GM12878 (cell line): ENCODE measurements at regions not wholly inside any gene's neighbourhood (a gene's known extent, or its start where the extent isn't known, plus 50 kb on each side); places are given as distances from the start of the nearest gene placed in this dataset.

Experiments
- ATAC-seq: fragments of 200-7000 bp; cut with Tn5 transposase; 3 replicates; pipeline ENCODE4 v1.9.1; 2020; ENCODE audit warnings: mild to moderate bottlenecking, moderate library complexity
- BruUV-seq: library from RNA; stranded (reverse); fragments of 400-500 nt; replicated peaks from 2 replicates; lab custom pipeline; 2021; lab: Mats Ljungman, UMichigan
- CTCF ChIA-PET: fragments of 300-600 bp; sonication (Branson Sonifier 250); formaldehyde crosslinking; extraction: SDS; loops from one replicate; lab custom pipeline; 2021; ENCODE audit warnings: inconsistent platforms; lab: Yijun Ruan, JAX
- POLR2A ChIA-PET: fragments of 350-600 bp; formaldehyde crosslinking; extraction: SDS; loops from one replicate; lab custom pipeline; 2021; ENCODE audit warnings: inconsistent platforms; lab: Charles Lee
- RAD21 ChIA-PET: fragments of 300-600 bp; sonication (Branson Sonifier 250); formaldehyde crosslinking; loops from one replicate; lab custom pipeline; 2023; ENCODE audit warnings: antibody characterized with exemption; ENCODE audit not compliant: unreplicated experiment; lab: Charles Lee
- SMC1A ChIA-PET: fragments of 300-600 bp; sonication (Branson Sonifier 250); formaldehyde crosslinking; loops from one replicate; lab custom pipeline; 2023; ENCODE audit not compliant: unreplicated experiment, uncharacterized antibody; lab: Charles Lee
- DNase-seq: peaks from one replicate; pipeline ENCODE4 v3.0.0-alpha.2; 2011; ENCODE audit warnings: low read depth, low spot score
- FAIRE-seq: peaks from 3 replicates; lab custom pipeline; 2011; peaks lifted over from hg19 to GRCh38; lab: Jason Lieb, UNC
- H2AFZ ChIP-seq: 2 replicates; pipeline ENCODE4 v1.6.0; 2011; ENCODE audit warnings: low read depth, low read length, control low read depth; ENCODE audit not compliant: control insufficient read depth
- H3K27ac ChIP-seq: 2 replicates; pipeline ENCODE4 v1.5.1; 2011; ENCODE audit warnings: control low read depth; ENCODE audit not compliant: control insufficient read depth, insufficient read depth
- H3K27me3 ChIP-seq, 2 experiments: replicated peaks in 1 of 2; 2 replicates each; pipeline versions ENCODE4 v1.6.0 to v1.6.1; 2011; ENCODE audit warnings: low read length in 1 of 2; ENCODE audit not compliant: control insufficient read depth in 2 of 2, insufficient read depth in 2 of 2
- H3K36me3 ChIP-seq, 2 experiments: 2 replicates each; pipeline ENCODE4 v1.5.1; 2011; ENCODE audit warnings: low read length in 1 of 2; ENCODE audit not compliant: control insufficient read depth in 2 of 2, insufficient read depth in 2 of 2
- H3K4me1 ChIP-seq: 2 replicates; pipeline ENCODE4 v1.6.1; 2011; ENCODE audit warnings: mild to moderate bottlenecking, low read length, moderate library complexity, mixed read lengths; ENCODE audit not compliant: control insufficient read depth, insufficient read depth
- H3K4me2 ChIP-seq: 2 replicates; pipeline ENCODE4 v1.6.0; 2011; ENCODE audit warnings: control low read depth; ENCODE audit not compliant: control insufficient read depth, insufficient read depth
- H3K4me3 ChIP-seq: fragments of 200-600 bp; sonication (generic); 2 replicates; pipeline ENCODE4 v1.5.1; 2016
- H3K79me2 ChIP-seq: 2 replicates; pipeline ENCODE4 v1.6.0; 2011; ENCODE audit warnings: low read length; ENCODE audit not compliant: control insufficient read depth, insufficient read depth
- H3K9ac ChIP-seq: 2 replicates; pipeline ENCODE4 v1.8.0; 2011; ENCODE audit warnings: low read length, control low read depth, mixed read lengths; ENCODE audit not compliant: control insufficient read depth, insufficient read depth
- H3K9me3 ChIP-seq: replicated peaks from 3 replicates; pipeline ENCODE4 v1.5.1; 2011; ENCODE audit warnings: mild to moderate bottlenecking, low read length; ENCODE audit not compliant: control insufficient read depth, insufficient read depth
- H4K20me1 ChIP-seq: 2 replicates; pipeline ENCODE4 v1.6.0; 2011; ENCODE audit not compliant: control insufficient read depth, insufficient read depth
- ETV6 ChIP-seq, 2 experiments: fragments of 450-650 bp in 1 of 2; IDR thresholded peaks in 1 of 2; conservative IDR thresholded peaks in 1 of 2; 2 replicates each; pipeline ENCODE4 v1.6.1; 2014; ENCODE audit warnings: antibody characterized with exemption in 1 of 2, borderline replicate concordance in 1 of 2, low read depth in 1 of 2, mild to moderate bottlenecking in 1 of 2, moderate library complexity in 1 of 2
- HDAC6 ChIP-seq: fragments of 200-600 bp; sonication (generic); IDR thresholded peaks from one replicate; pipeline ENCODE4 v1.8.0; 2017; ENCODE audit warnings: antibody characterized with exemption; ENCODE audit not compliant: unreplicated experiment
- NFIC ChIP-seq: IDR thresholded peaks from 2 replicates; pipeline ENCODE4 v1.6.1; 2012; ENCODE audit warnings: low read depth, mild to moderate bottlenecking, inconsistent platforms, low read length, moderate library complexity
- NFYA ChIP-seq: IDR thresholded peaks from 2 replicates; pipeline ENCODE4 v1.6.1; 2011; ENCODE audit warnings: low read depth, mild to moderate bottlenecking, low read length, improper control_type of control experiment, borderline replicate concordance
- STAT3 ChIP-seq: IDR thresholded peaks from 2 replicates; pipeline ENCODE4 v1.6.1; 2011; ENCODE audit warnings: low read depth, low read length, improper control_type of control experiment
- SUPT20H ChIP-seq: IDR thresholded peaks from 2 replicates; pipeline ENCODE4 v1.6.1; 2011; ENCODE audit warnings: low read depth, mild to moderate bottlenecking, low read length, moderate library complexity, borderline replicate concordance; ENCODE audit not compliant: control insufficient read depth
- TAF1 ChIP-seq: IDR thresholded peaks from 2 replicates; pipeline ENCODE4 v1.6.1; 2011; ENCODE audit warnings: mild to moderate bottlenecking, low read depth, low read length, borderline replicate concordance
- USF1 ChIP-seq: IDR thresholded peaks from 2 replicates; pipeline ENCODE4 v1.6.1; 2011; ENCODE audit warnings: borderline replicate concordance, low read depth, mild to moderate bottlenecking, moderate library complexity, mixed read lengths, low read length; ENCODE audit not compliant: insufficient read depth; ENCODE audit errors: extremely low read length
- WGBS: methylation state at CpG from one replicate; pipeline ENCODE4 v1.1.6; 2016; ENCODE audit warnings: low lambda C conversion rate; ENCODE audit not compliant: insufficient replicate concordance, insufficient coverage; ENCODE audit errors: missing lambda C conversion rate; 5-methylcytosine and 5-hydroxymethylcytosine counted together
- in situ Hi-C: fragments of 300-500 bp; cut with MboI; formaldehyde crosslinking; loops from 9 replicates; pipeline ENCODE4 v1.14.3; 2018; ENCODE audit warnings: mixed read lengths
- intact Hi-C: fragments of 100-400 bp; cut with micrococcal nuclease; formaldehyde crosslinking; loops from one replicate; pipeline ENCODE4 v1.14.2; 2022; ENCODE audit not compliant: unreplicated experiment

- H3K27ac ChIP-seq: no peak overlapping the region
- FAIRE-seq (no peak), DNase-seq (no peak), ATAC-seq (no peak)
- POLR2A ChIA-PET: interaction anchor here (0.6 to 1.6 kb wide), 4 partner anchors 11 to 1157 kb away, joined by 3 to 8 read pairs (median 6); no protein-coding TSS in a partner anchor
- H3K79me2 ChIP-seq: no peaks in the 10 kb centered on the region
- no peaks in the 10 kb centered on the region for H3K36me3 ChIP-seq
- H3K9ac ChIP-seq: no peak overlapping the region
- H2AFZ ChIP-seq: no peak overlapping the region
- SMC1A ChIA-PET: interaction anchor here (0.5 to 1.4 kb wide), 10 partner anchors 9 to 1195 kb away, joined by 3 to 5 read pairs (median 3); no protein-coding TSS in a partner anchor
- CTCF ChIA-PET: interaction anchor here (0.7 to 1.0 kb wide), 3 partner anchors 17 to 56 kb away, joined by 3 to 4 read pairs (median 3); no protein-coding TSS in a partner anchor
- H4K20me1 ChIP-seq: no peaks in the 10 kb centered on the region
- WGBS: 0% methylated on average over 1 of the region's 1 CpG
- no peaks in the 10 kb centered on the region for H3K27me3 ChIP-seq
- no TSS peak for BruUV-seq
- H3K4me2 ChIP-seq: no peak overlapping the region
- no peaks in the 10 kb centered on the region for H3K4me1 ChIP-seq
- intact Hi-C loops: no loop called here
- RAD21 ChIA-PET: interaction anchor here (1.0 to 1.7 kb wide), 9 partner anchors 9 to 1093 kb away, joined by 3 to 4 read pairs (median 4); no protein-coding TSS in a partner anchor
- H3K9me3 ChIP-seq: no peaks in the 10 kb centered on the region
- in situ Hi-C loops: no loop called here
- TF ChIP-seq HDAC6: no peak
- TF ChIP-seq NFYA: no peak
- TF ChIP-seq ETV6 (conservative IDR thresholded peaks at IDR 0.05 in 1 of 2, IDR thresholded peaks at IDR 0.05 in 1 of 2; ENCODE audit: borderline replicate concordance in 1 of 2, low read depth in 1 of 2): no peak
- no peak for TF ChIP-seq SUPT20H
- TF ChIP-seq USF1: no peak
- no peak for TF ChIP-seq NFIC
- no peak for TF ChIP-seq STAT3
- no peak for TF ChIP-seq TAF1
- no peak overlapping the region for H3K4me3 ChIP-seq
Observed at GRCh38 chr2:146818122-146818521, 1026.7 kb upstream of the ACVR2A start.
